Neural progenitor cell (in vitro differentiated cells): ENCODE measurements at regions not wholly inside any gene's neighbourhood (a gene's known extent, or its start where the extent isn't known, plus 50 kb on each side); places are given as distances from the start of the nearest gene placed in this dataset.

Experiments used
- CTCF ChIP-seq: fragments of 200-600 bp; sonication (generic); IDR thresholded peaks from 2 replicates; pipeline ENCODE4 v1.5.1; 2017; ENCODE audit warnings: antibody characterized with exemption, mild to moderate bottlenecking
- EZH2 ChIP-seq: fragments of 200-600 bp; sonication (generic); IDR thresholded peaks from 2 replicates; pipeline ENCODE4 v1.6.1; 2017; ENCODE audit warnings: antibody characterized with exemption, mild to moderate bottlenecking, moderate library complexity
- EZH2phosphoT487 ChIP-seq: fragments of 200-600 bp; sonication (generic); IDR thresholded peaks from 2 replicates; pipeline ENCODE4 v1.6.1; 2017; ENCODE audit warnings: antibody characterized with exemption

GRCh38 chr17:53217311-53217710, 605.4 kb upstream of the KIF2B start:
- TF ChIP-seq CTCF (no peak), EZH2phosphoT487 (no peak), EZH2 (no peak)
